K562 (cell line): ENCODE measurements at regions not wholly inside any gene's neighbourhood (a gene's known extent, or its start where the extent isn't known, plus 50 kb on each side); places are given as distances from the start of the nearest gene placed in this dataset.

Experiments used
- ATAC-seq: fragments of 200-7000 bp; cut with Tn5 transposase; 3 replicates; pipeline ENCODE4 v1.9.1; 2020; ENCODE audit warnings: moderate library complexity
- BruUV-seq: library from RNA; stranded (reverse); fragments of 400-500 nt; replicated peaks from 2 replicates; lab custom pipeline; 2021; lab: Mats Ljungman, UMichigan
- CTCF ChIA-PET: fragments of 300-600 bp; formaldehyde crosslinking; extraction: SDS; loops from one replicate; lab custom pipeline; 2021; ENCODE audit warnings: low intra/inter-chr PET ratio; lab: Yijun Ruan, JAX
- POLR2A ChIA-PET: fragments of 300-600, 350-650 bp; sonication (Branson Sonifier 250); formaldehyde crosslinking; extraction: SDS; loops from one replicate; lab custom pipeline; 2021; ENCODE audit warnings: antibody characterized with exemption, inconsistent platforms; lab: Yijun Ruan, JAX
- DNase-seq, 4 experiments: peaks; one replicate each; pipeline versions ENCODE4 v3.0.0 to v3.0.0-alpha.2; 2011 to 2018; ENCODE audit warnings: low spot score in 3 of 4, mixed read lengths in 3 of 4; ENCODE audit errors: extremely low read depth in 1 of 4
- FAIRE-seq: peaks from 2 replicates; lab custom pipeline; 2011; peaks lifted over from hg19 to GRCh38; lab: Jason Lieb, UNC
- H2AFZ ChIP-seq: 2 replicates; pipeline ENCODE4 v1.6.0; 2011; ENCODE audit warnings: low read depth, low read length, control low read depth, inconsistent platforms
- H3K27ac ChIP-seq: fragments of 200-600 bp; 3 replicates; pipeline ENCODE4 v1.8.0; 2011; ENCODE audit warnings: low read depth, mild to moderate bottlenecking, control low read depth, inconsistent platforms, low read length, moderate library complexity, mixed read lengths; ENCODE audit errors: extremely low read depth
- H3K27me3 ChIP-seq, 2 experiments: fragments of 300-600 bp in 1 of 2; 2 replicates in 1 of 2; 3 replicates in 1 of 2; pipeline versions ENCODE4 v1.6.0 to v1.8.0; 2011; ENCODE audit warnings: inconsistent platforms in 2 of 2, low read length in 2 of 2, mild to moderate bottlenecking in 1 of 2, mixed read lengths in 1 of 2, moderate library complexity in 1 of 2; ENCODE audit not compliant: control insufficient read depth in 2 of 2, insufficient read depth in 2 of 2
- H3K36me3 ChIP-seq: fragments of 300-600 bp; 3 replicates; pipeline ENCODE4 v1.8.0; 2011; ENCODE audit warnings: mild to moderate bottlenecking, low read length, inconsistent platforms; ENCODE audit not compliant: control insufficient read depth, insufficient read depth
- H3K4me1 ChIP-seq, 2 experiments: fragments of 200-600 bp in 1 of 2; replicated peaks in 1 of 2; 2 replicates in 1 of 2; 3 replicates in 1 of 2; pipeline versions ENCODE4 v1.5.1 to v1.8.0; 2011; ENCODE audit warnings: inconsistent platforms in 2 of 2, low read length in 2 of 2, mild to moderate bottlenecking in 1 of 2, mixed read lengths in 1 of 2, moderate library complexity in 1 of 2; ENCODE audit not compliant: control insufficient read depth in 2 of 2, insufficient read depth in 2 of 2
- H3K4me2 ChIP-seq: 2 replicates; pipeline ENCODE4 v1.6.1; 2011; ENCODE audit warnings: low read length, control low read depth, inconsistent platforms, mixed read lengths; ENCODE audit not compliant: insufficient read depth
- H3K4me3 ChIP-seq: fragments of 200-600 bp; sonication (generic), shearing (Covaris generic); 2 replicates; pipeline ENCODE4 v1.5.1; 2016; ENCODE audit warnings: control low read depth, inconsistent platforms
- H3K79me2 ChIP-seq: fragments of 200-600 bp; 3 replicates; pipeline ENCODE4 v1.8.0; 2011; ENCODE audit warnings: low read length, inconsistent platforms; ENCODE audit not compliant: control insufficient read depth, insufficient read depth
- H3K9ac ChIP-seq, 2 experiments: 2 replicates each; pipeline versions ENCODE4 v1.6.0 to v1.6.1; 2011; ENCODE audit warnings: low read depth in 2 of 2, low read length in 2 of 2, control low read depth in 1 of 2, inconsistent platforms in 1 of 2, mild to moderate bottlenecking in 1 of 2, mixed read lengths in 1 of 2; ENCODE audit not compliant: insufficient read depth in 1 of 2
- H3K9me1 ChIP-seq: one replicate; pipeline ENCODE4 v1.6.0; 2011; ENCODE audit warnings: inconsistent platforms, mild to moderate bottlenecking, low read length, moderate library complexity; ENCODE audit not compliant: control insufficient read depth, insufficient read depth
- H3K9me3 ChIP-seq: replicated peaks from 2 replicates; pipeline ENCODE4 v1.5.1; 2011; ENCODE audit warnings: low read depth, low read length, inconsistent platforms; ENCODE audit not compliant: control insufficient read depth, insufficient read depth
- H4K20me1 ChIP-seq: replicated peaks from 2 replicates; pipeline ENCODE4 v1.6.1; 2011; ENCODE audit warnings: low read length, inconsistent platforms, mixed read lengths; ENCODE audit not compliant: control insufficient read depth, insufficient read depth
- MAFG ChIP-seq: fragments of 450-650 bp; conservative IDR thresholded peaks from 2 replicates; pipeline ENCODE4 v1.6.1; 2016; ENCODE audit warnings: missing genetic modification characterization, missing compliant biosample characterization
- PRMT5 ChIP-seq: sonication (generic); formaldehyde crosslinking; IDR thresholded peaks from 2 replicates; pipeline ENCODE4 v1.5.0; 2020; ENCODE audit warnings: missing genetic modification reagents
- TBL1XR1 ChIP-seq, 2 experiments: IDR thresholded peaks; 2 replicates each; pipeline ENCODE4 v1.6.1; 2012; ENCODE audit warnings: improper control_type of control experiment in 2 of 2, low read length in 2 of 2, mild to moderate bottlenecking in 1 of 2
- ZNF75A ChIP-seq: fragments of 450-650 bp; formaldehyde crosslinking; IDR thresholded peaks from 2 replicates; pipeline ENCODE4 v1.4.0; 2020; ENCODE audit warnings: mild to moderate bottlenecking
- WGBS: fragments of 100-300 bp; shearing (Covaris generic); methylation state at CpG from one replicate; pipeline ENCODE4 v1.1.6; 2016; ENCODE audit warnings: low coverage, mixed read lengths; ENCODE audit not compliant: insufficient coverage; ENCODE audit errors: missing lambda C conversion rate; 5-methylcytosine and 5-hydroxymethylcytosine counted together
- in situ Hi-C: fragments of 300-500 bp; cut with MboI; formaldehyde crosslinking; loops from 4 replicates; pipeline ENCODE4 v1.15.0; 2018; ENCODE audit warnings: inconsistent platforms, mixed read lengths
- intact Hi-C: fragments of 100-400 bp; cut with micrococcal nuclease; formaldehyde crosslinking; loops from 2 replicates; pipeline ENCODE4 v1.14.2; 2022

DNA sequence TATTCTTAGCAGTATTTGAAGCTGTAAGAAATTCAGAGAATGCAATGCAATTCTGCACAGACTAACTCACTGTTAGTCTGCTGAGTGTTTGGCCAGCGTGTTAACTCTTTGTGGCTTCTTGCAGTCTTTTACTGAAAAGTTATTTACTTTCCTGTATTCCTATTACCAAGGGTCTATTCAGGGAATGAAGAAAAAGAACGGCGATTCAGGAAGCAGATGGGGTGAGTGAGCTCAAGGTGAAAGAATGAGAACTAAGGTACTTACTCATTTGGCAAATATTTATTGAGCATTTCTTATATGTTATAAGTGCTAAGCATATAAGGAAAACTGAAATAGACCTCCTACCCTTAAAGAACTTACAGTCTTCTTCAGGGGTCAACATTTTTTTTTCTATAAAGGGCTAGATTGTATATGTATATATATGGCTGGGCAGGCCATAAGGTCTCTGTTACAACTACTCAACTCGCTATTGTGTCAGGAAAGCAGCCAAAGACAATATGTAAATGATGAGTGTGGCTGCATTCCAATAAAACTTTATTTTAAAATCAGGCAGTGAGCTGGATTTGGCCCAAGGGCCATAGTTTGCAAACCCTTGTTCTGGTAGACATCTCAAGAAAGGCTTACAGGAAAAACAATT, 271.9 kb upstream of the GADL1 start (continued):
- TF ChIP-seq PRMT5 (CRISPR knock-in tag) = no peak
- TF ChIP-seq ZNF75A (CRISPR knock-in tag) = no peak

DNA sequence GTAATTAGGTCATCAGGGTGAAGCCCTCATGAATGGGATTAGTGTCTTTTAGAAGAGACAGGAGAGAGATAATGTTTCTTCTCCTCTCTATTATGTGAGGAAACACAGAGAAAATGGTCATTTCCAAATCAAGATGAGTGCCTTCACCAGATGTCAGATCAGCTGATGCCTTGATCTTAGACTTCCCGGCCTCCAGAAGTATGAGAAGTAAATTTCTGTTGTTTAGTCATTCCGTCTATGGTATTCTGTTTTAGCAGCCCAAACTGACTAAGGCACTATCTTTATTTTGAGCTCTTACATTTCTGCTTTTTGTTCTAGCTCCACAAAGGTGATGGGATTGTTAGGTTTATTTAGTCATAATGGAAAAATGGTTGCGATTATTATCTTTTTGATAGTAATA, 273.2 kb upstream of the GADL1 start:
- DNase-seq (no peak), FAIRE-seq (no peak), ATAC-seq (no peak)
- intact Hi-C loops (no loop called here), in situ Hi-C loops (no loop called here)
- no peak overlapping the region for H3K27ac ChIP-seq
- H3K9me3 ChIP-seq = no peaks in the 10 kb centered on the region
- no peaks in the 10 kb centered on the region for H3K36me3 ChIP-seq
- ChIA-PET POLR2A (interaction anchor here (0.6 kb wide), 1 partner anchor 74 kb away, joined by 3 read pairs; no protein-coding TSS in a partner anchor), CTCF (no interaction called here)
- H3K4me2 ChIP-seq = no peak overlapping the region
- no peaks in the 10 kb centered on the region for H3K4me1 ChIP-seq
- no peak overlapping the region for H3K4me3 ChIP-seq
- 0% methylated on average over 3 of the region's 3 CpGs for WGBS
- H4K20me1 ChIP-seq = no peaks in the 10 kb centered on the region
- no peak overlapping the region for H2AFZ ChIP-seq
- H3K27me3 ChIP-seq = no peaks in the 10 kb centered on the region
- no peaks in the 10 kb centered on the region for H3K9me1 ChIP-seq
- no peak overlapping the region for H3K9ac ChIP-seq
- TF ChIP-seq MAFG (tag) (no peak), TBL1XR1 (IDR thresholded peaks at IDR 0.05; ENCODE audit: low read length in 2 of 2) (no peak)
- BruUV-seq = no TSS peak
- H3K79me2 ChIP-seq = no peaks in the 10 kb centered on the region
